IPS-18c (cell line): ENCODE measurements at regions not wholly inside any gene's neighbourhood (a gene's known extent, or its start where the extent isn't known, plus 50 kb on each side); places are given as distances from the start of the nearest gene placed in this dataset.

Experiments
- H3K4me3 ChIP-seq: 2 replicates; pipeline ENCODE4 v1.7.0; 2013; ENCODE audit warnings: low read depth, mild to moderate bottlenecking, low read length, moderate library complexity; ENCODE audit not compliant: insufficient read depth
- H3K9me3 ChIP-seq: one replicate; pipeline ENCODE4 v1.6.1; 2013; ENCODE audit warnings: mild to moderate bottlenecking, low read length, moderate library complexity; ENCODE audit not compliant: control insufficient read depth, insufficient read depth

DNA sequence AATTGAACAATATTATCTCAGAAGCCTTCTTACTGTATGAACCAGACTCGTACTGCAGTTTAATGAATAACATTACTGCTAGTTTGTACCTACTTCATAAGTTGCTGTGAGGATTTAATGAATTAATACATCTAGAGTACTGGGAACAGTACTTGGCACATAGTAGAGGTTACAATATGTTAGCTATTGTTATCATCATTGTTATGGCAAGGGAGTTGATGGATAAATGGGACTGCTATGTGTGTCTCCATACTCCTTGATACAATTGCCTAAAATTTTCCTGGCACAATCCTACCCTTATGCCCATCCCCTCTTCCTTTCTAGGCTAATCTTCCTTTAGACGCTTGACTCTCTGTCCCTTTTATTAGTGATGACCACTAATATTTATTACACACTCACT lies 473.6 kb downstream of the MCTP2 start:
- no peaks in the 10 kb centered on the region for H3K9me3 ChIP-seq
- H3K4me3 ChIP-seq = no peak overlapping the region

DNA sequence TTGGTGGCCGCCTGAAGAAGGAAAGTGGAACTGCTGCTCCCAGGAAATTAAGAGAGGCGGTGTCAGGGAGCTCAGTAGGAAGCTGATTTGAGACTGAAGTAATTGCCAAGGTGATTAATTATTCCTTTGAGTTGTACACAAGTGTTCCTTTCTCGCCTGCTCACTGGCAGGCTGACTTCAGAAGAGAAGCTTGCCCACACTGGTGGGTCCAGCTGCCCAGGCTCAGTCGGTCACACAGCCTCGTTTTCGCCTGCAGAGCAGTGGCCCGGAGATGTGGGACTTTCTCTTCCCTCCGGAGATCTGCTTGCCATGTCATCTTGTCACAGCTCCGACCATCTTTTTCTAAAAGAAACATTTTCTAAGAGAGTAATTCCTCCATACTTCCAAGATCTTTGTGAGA lies 478.0 kb downstream of the MCTP2 start:
- H3K9me3 ChIP-seq = no peaks in the 10 kb centered on the region
- H3K4me3 ChIP-seq = no peak overlapping the region

DNA sequence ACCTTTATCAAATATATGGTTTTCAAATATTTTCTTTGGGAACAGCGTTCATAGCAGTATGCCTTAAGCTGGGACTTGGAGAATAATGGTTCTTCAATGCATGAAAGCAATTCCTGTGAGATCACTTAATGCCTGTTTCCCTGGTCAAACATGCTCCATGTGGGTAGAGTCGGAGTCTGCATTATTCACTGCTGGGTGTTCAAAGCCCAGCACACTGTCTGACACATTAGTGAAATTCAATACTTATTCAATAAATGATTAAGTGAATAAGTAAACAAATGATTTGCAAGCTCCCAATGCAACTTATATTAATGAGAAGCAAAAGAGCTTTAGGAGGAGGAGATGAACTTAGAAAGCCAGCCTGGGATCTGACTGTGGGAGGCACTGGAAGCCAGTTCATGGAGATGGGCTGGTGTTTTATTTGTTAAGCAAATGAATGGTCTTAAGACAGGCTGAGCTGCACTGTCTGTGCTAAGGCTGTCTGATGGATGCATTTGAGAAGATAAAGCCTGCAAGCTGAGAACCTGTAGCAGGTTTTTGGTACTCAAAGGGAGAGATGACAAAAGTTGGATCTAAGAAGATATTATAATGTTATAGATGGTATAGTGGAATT lies 490.8 kb downstream of the MCTP2 start:
- Histone ChIP-seq H3K4me3 (no peak overlapping the region), H3K9me3 (no peaks in the 10 kb centered on the region)

DNA sequence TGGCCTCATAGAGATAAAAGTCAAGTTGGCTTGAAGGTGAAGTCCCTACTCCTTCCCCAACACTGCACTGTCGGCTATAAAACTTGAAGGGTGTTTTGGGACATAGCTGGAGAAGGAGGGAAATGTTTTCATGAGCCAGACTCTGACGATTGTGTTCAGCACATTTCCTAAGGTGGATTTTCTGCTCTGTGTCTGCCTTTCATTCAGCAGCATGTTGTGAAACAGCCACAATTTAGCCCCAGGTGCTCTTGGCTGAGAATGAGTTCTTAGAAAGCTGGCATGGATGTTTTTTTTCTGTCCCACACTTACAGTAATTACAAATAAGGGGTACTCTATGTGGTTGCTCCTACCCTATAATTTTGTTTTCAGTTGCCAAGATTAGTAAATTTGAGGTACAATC lies 492.4 kb downstream of the MCTP2 start:
- Histone ChIP-seq H3K4me3 (no peak overlapping the region), H3K9me3 (no peaks in the 10 kb centered on the region)

DNA sequence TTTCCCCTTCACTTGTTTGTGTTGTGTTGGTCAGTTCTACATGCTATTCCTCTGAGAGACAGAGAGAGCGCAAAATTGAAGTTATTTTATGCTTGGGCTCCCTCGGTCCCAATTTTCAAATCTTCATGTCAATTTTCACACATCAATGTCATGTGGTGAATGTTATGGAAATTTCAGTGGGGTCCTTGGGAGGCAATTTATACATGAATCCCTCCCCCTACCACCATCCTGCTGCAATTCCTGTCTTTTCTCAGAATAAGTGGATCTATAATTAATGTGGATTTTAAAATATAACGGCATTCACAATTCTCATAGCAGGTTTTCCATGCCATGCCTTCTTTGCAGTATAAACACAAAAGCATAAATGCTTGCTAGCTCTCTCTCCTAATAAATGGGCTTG lies 499.9 kb downstream of the MCTP2 start:
- H3K4me3 ChIP-seq = no peak overlapping the region
- no peaks in the 10 kb centered on the region for H3K9me3 ChIP-seq

DNA sequence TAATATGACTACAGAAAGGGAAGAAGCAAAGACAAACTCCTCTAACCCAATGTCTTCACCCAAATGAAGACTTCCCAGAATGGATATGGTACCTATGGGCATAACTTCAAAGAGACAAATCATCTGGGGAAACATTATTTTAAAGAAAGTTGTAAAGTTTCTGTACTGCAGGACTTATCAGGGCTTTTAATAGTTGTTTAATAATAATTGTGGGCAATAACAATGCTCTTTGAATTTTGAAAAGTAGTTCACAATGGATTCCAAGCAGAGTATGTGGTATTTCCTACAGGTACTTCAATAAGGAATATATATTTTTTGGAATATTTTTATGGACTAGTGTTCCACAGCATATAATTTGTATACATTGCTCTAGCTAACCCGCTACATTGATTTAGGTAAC lies 503.1 kb downstream of the MCTP2 start:
- H3K9me3 ChIP-seq = no peaks in the 10 kb centered on the region
- H3K4me3 ChIP-seq = no peak overlapping the region

DNA sequence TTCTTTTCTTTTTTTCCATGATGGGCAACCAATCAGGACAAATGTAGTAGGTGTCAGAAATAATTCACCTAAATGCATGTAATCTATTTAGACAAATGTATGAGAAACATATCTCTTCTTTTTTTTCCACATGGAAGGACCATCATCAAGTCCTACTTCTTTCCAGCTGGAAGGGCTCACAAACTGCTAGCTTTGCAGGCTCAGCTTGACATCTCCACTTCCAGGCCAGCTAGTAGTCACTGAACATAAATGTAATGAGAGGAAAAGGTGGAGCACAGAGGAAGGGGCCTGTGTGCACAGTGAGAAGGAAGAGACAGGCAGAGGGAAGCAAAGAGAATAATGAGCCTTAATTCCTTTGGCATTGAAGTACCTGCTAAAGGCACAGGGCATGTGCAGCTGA lies 504.9 kb downstream of the MCTP2 start:
- Histone ChIP-seq H3K9me3 (no peaks in the 10 kb centered on the region), H3K4me3 (no peak overlapping the region)

DNA sequence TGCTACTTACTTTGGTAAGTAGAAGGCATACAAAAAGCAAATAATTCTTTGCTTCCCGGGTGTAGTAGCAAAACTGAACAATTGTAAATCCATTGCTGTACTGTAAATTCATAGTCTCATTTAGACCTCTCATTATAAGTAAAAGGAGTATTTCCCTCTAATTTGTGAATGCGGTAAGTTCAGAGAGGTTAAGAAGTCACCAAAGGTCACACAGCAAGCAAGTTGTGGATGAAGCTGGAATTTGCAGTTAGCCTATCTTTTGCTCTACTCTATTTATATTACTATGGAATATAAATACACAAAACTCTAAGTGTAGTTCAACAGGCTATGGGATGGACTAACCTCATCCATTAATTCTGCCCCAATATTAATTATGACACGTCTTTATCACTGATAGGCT lies 508.3 kb downstream of the MCTP2 start:
- H3K9me3 ChIP-seq = no peaks in the 10 kb centered on the region
- H3K4me3 ChIP-seq = no peak overlapping the region

DNA sequence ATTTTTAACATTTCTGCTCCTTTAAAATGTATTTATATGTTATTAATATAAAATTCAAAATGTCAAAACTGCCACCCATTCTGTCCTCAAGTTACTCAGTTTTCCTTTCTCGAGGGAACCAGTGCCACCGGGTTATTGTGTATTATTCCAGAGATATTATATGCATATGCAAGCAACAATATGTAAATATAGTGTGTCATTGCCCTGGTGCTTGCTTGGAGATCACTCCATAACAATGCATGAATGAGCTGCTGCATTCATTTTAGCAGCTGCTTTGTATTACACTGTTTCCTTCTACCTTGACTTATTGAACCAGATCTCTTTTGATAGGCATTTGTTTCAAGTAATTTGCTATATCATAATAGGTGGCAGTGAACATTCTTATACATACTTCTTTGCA lies 509.1 kb downstream of the MCTP2 start:
- Histone ChIP-seq H3K9me3 (no peaks in the 10 kb centered on the region), H3K4me3 (no peak overlapping the region)

DNA sequence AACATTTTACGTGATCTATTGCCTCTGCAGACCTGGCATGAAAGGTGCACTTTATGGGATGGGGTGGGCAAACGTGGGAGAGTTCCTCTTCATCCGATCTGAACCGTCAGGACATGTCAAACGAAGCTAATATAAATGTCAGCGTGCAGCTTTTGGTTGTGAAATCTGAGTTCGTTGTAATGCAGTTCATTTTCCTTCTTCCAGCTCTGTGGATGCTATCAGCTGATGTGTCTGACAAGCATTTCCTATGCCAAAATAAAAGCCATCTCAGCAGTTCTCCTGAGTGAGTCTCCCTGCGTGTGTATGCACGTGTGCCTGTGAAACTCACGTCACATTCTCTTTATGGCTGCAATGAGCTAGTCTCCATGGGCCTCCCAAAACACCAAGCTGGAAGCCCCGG lies 512.3 kb downstream of the MCTP2 start:
- Histone ChIP-seq H3K9me3 (no peaks in the 10 kb centered on the region), H3K4me3 (no peak overlapping the region)

DNA sequence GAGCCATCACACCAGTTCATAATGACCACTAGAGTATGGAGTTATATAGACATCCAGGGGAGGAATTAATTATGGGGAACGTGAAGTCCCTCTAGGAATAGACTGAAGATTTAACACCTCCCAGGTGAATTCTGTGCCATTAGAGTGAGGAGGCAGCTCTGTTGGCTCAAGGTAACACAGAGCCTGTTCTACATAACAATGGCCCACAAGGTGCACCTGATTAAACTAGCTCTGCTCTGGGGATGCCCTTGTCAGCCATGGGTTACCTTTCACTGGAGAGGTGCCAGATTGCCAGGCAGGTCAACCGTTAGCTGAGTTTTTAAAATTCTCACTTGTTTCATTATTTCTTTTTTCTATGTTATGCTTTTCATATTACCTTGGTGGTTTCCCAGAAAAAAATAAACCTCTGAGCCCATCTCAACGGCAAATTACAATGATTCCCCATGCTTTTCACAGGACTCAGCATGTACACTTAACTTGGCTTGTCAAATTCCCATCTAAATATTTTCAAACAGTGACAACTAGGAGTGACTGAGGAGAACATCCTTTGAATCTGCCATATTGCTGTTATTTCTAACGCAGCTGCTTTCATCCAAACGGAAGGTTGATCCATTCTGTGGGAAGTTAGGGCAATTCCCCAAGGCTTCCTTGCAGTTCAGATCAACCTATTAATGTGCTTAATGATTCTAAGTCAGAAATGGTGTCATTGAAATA lies 512.9 kb downstream of the MCTP2 start:
- Histone ChIP-seq H3K4me3 (no peak overlapping the region), H3K9me3 (no peaks in the 10 kb centered on the region)

DNA sequence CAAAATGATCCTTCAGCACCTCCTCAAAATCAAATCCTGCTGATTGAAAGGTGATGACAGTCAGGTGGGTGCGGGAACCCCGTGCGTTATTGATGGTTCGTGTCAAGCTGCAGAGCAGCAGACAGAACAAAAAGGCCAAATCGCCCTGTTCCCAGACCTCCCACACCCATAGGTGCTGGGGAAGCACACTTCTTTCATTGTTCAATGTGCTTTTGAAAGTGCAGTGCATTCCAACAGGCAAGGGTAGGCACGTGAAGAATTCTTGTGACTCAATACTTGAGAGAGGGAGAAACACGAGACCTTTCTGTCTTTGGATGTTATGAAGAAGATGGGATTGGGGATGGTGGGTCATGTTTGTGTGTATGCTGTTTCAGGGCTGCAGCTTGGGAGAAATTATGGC lies 514.0 kb downstream of the MCTP2 start:
- H3K4me3 ChIP-seq = no peak overlapping the region
- H3K9me3 ChIP-seq = no peaks in the 10 kb centered on the region

DNA sequence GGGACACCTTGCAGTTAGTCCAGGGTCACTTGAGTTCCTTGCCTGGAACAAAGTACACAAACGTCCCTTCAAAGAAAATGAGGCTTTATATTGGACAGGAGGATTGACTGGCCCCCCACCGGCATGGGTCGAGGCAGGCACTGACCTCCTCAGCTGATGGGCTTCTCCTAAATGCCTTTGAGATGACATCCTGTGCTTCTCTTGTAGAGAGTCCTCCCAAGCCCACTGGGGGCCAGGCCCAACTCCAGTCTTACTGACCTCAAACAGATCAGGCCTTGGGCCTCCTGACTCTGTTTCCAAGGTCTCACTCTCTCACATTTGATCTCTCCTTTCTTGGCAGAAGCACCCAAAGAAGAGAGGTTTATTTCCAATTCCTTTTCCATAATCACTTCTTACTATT lies 516.1 kb downstream of the MCTP2 start:
- no peak overlapping the region for H3K4me3 ChIP-seq
- H3K9me3 ChIP-seq = peaks cover 4% of the 10 kb centered on the region

DNA sequence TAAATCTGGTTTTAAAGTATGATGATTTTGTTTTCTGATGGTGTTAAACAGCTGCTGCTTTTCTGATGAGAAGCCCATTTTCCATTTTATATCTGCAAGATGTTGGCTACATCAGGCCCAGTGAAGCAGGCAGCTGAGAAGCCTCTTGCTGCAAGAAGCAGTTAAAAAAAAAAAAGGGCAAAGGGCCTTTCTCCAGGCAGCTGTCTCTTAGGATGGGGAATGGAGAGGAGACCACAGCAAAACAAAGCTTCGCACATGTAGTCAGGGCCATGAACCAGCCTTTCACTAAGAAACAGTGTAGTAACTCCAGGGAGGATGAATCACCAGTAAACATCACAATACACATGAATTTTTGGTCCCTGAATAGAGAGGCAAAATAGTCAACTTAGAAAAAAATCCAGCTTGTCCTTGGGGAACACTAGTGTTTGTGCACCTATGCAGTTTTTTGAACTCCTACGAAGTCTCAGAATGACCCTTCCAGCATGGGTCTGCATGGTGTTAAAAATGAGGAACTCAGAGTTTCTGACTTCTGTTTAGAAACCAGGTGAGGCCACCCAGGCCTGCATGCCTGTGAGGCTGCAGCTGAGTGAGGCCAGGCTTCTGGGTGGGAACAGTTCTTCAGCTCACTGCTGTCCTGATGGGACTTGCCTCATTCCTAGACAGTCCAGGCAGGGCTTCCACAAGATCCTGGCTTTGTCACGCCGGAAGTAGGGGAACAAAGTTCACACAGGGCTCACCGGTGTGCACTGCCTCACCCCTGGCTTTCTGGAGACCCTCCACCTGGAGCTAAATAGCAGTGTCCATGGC lies 518.7 kb downstream of the MCTP2 start:
- peaks cover 4% of the 10 kb centered on the region for H3K9me3 ChIP-seq
- H3K4me3 ChIP-seq = no peak overlapping the region

DNA sequence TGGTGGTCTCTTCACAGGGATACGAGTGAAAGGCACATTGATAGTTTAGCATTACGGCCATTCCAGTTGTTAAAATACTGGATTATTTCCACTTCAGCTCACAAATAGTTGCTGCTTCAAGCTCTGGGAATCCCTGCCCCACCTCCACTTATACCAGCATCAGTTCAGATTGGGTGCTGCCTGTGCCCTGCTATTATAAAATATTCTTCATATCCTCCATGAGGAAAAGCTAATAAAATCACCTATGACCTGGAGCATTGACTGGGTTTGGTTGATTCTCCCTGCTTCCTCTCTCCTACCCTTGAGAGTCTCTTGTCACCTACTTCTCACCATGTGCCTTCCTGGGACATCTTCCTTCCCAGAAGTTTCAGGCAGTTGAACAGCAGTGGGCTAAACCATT lies 529.0 kb downstream of the MCTP2 start:
- no peak overlapping the region for H3K4me3 ChIP-seq
- no peaks in the 10 kb centered on the region for H3K9me3 ChIP-seq

DNA sequence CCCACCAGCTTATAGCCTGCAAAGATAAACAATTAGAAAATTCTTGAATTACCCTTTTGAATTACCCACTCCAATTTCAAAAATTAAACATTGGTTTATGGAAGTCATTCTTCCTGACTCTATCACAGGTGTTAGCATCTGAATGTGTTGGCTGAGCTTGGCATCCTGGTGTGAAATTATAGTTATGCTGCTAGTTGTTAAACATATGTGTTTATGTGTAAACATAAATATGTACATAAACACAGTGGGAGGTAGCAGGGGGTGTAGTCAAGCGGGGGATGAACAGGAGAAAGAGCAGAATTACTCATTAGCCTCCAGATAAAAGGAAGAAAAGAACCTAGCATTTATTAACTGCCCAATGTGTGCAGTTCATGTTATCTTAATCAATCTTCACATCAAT lies 530.2 kb downstream of the MCTP2 start:
- H3K4me3 ChIP-seq = no peak overlapping the region
- H3K9me3 ChIP-seq = no peaks in the 10 kb centered on the region

DNA sequence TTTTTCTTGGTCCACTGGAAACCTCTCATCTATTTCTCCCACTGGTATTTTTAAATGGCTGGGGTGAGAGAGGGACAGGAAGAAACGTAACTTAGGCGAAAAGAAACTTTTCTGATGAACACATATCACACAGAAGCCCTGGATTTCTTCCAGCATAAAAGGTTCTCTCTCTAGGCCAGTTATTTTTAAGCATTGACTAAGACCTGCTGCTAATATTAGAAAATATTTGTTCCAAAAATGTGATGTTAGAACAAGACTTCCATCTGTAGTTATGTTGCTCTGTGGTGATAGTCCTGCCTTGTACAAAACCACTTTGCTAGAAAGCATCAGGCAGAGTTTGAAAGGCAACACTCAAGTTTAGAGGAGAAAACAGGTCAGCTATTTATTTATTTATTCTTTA lies 537.7 kb downstream of the MCTP2 start:
- Histone ChIP-seq H3K4me3 (no peak overlapping the region), H3K9me3 (no peaks in the 10 kb centered on the region)

DNA sequence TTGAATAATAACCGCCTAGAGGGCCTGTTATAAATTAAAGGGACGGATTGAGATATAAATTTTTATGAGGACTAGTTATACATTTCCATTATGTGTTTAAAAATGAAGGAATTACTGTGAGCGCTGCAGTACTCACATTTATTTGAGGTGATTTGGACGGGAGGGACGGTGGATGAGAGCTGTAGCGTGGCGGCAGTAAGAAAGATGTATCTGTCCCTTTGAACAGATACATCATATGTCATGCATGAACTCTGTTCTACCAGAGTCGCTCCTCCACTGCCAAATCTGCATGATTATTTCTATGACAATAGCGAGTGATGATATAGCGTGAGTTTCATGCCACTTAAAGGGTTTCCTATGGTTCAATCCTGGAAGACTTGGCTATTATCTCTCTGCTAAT lies 538.8 kb downstream of the MCTP2 start:
- H3K4me3 ChIP-seq = no peak overlapping the region
- no peaks in the 10 kb centered on the region for H3K9me3 ChIP-seq
